ENCODE measurements at regions not wholly inside any gene's neighbourhood (a gene's known extent, or its start where the extent isn't known, plus 50 kb on each side); places are given as distances from the start of the nearest gene placed in this dataset.
A peak's percentile ranks its signal among the peaks of the same experiment; 100 is the strongest.

DNA sequence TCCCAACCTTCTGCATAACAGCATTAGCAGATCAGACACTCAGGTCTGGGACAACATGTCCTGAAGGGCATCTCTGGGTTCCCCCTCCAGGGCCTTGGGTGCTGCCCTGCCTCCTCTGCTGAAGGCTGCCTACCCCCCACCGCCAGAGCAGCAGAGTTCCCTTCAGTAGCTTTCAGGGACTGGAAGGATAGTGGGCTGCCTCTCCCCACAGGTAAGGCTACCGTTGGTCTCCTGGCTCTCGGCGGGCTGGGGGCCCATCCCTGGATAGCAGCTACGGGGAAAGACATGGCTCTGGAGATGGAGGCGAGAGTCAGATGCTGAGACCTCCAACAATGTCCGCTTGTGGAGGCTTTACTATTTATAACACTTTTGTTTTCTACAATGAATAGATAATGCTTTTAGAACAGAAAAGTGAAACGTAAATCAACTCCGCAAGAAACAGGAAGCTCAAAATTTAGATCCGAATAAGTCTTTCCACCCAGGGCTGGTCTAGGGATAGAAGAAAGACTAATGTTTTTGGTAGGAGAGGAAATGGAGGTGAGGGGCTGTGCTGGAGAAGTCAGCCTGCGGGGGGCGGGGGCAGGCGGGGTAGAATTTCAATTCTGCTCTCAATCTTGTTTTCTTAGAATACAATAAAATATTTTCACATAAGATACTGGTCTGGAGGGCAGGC, 58.4 kb downstream of the ARL4C start:
- no peak for TF ChIP-seq SPI1 (IDR thresholded peaks at IDR 0.05; ENCODE audit: low read depth, low read length)
- no peak for TF ChIP-seq POLR2AphosphoS5 (IDR thresholded peaks at IDR 0.05; ENCODE audit: low read depth, low read length)
- no peak for TF ChIP-seq TAF1 (IDR thresholded peaks at IDR 0.05; ENCODE audit: low read depth, low read length)
- TF ChIP-seq POLR2A (IDR thresholded peaks at IDR 0.05; ENCODE audit: low read depth, low read length) = no peak
- TF ChIP-seq POU2F2 (IDR thresholded peaks at IDR 0.05; ENCODE audit: low read depth, low read length) = no peak
- no peak for TF ChIP-seq PAX5 (IDR thresholded peaks at IDR 0.05; ENCODE audit: insufficient read depth, low read length, severe bottlenecking)
- no peak for DNase-seq (ENCODE audit: insufficient read length, low spot score)
- no peak for FAIRE-seq

DNA sequence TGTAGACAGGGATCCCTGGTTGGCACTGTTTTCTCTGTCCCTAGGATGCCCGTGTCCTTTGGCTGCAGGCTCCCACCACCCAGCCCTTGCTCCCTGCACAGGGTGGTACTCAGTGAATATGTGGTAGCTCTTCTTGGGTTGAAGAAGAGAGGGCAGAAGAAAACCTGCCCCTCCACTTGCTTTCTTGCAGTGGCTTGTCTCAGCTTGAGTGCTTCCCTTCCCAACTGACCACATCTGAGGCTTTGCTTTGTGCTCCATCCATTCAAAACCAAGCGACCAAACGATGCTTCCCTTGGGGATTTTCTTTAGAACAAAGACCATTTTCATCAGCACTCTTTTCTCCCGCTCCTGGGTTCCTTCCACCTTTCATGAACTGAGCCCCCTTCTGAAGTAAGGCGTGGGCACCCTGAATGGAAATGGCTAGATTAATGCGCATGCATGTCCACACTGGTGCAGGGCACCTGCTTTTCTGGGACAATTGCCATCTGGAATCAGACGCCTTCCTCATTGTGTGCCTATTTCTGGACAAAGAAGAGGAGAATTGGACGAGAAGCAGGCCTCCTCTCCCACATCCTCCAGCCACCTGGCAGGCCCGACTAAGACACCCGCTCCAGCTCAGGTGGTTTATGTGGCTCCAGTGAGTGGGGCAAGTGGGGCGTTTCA, 59.1 kb downstream of the ARL4C start:
- TF ChIP-seq POLR2AphosphoS5 (IDR thresholded peaks at IDR 0.05; ENCODE audit: low read depth, low read length) = no peak
- no peak for TF ChIP-seq POU2F2 (IDR thresholded peaks at IDR 0.05; ENCODE audit: low read depth, low read length)
- TF ChIP-seq POLR2A (IDR thresholded peaks at IDR 0.05; ENCODE audit: low read depth, low read length) = no peak
- no peak for TF ChIP-seq SPI1 (IDR thresholded peaks at IDR 0.05; ENCODE audit: low read depth, low read length)
- no peak for TF ChIP-seq PAX5 (IDR thresholded peaks at IDR 0.05; ENCODE audit: insufficient read depth, low read length, severe bottlenecking)
- TF ChIP-seq TAF1 (IDR thresholded peaks at IDR 0.05; ENCODE audit: low read depth, low read length) = no peak
- FAIRE-seq (no peak), DNase-seq (ENCODE audit: insufficient read length, low spot score) (no peak)

- no peak for TF ChIP-seq POU2F2 (IDR thresholded peaks at IDR 0.05; ENCODE audit: low read depth, low read length)
- no peak for TF ChIP-seq SPI1 (IDR thresholded peaks at IDR 0.05; ENCODE audit: low read depth, low read length)
- no peak for TF ChIP-seq POLR2A (IDR thresholded peaks at IDR 0.05; ENCODE audit: low read depth, low read length)
- no peak for TF ChIP-seq PAX5 (IDR thresholded peaks at IDR 0.05; ENCODE audit: insufficient read depth, low read length, severe bottlenecking)
- TF ChIP-seq TAF1 (IDR thresholded peaks at IDR 0.05; ENCODE audit: low read depth, low read length) = no peak
- no peak for TF ChIP-seq POLR2AphosphoS5 (IDR thresholded peaks at IDR 0.05; ENCODE audit: low read depth, low read length)
- DNase-seq (ENCODE audit: insufficient read length, low spot score) (no peak), FAIRE-seq (no peak)
Measured at GRCh38 chr2:234436482-234436837, 60.4 kb downstream of the ARL4C start.

DNA sequence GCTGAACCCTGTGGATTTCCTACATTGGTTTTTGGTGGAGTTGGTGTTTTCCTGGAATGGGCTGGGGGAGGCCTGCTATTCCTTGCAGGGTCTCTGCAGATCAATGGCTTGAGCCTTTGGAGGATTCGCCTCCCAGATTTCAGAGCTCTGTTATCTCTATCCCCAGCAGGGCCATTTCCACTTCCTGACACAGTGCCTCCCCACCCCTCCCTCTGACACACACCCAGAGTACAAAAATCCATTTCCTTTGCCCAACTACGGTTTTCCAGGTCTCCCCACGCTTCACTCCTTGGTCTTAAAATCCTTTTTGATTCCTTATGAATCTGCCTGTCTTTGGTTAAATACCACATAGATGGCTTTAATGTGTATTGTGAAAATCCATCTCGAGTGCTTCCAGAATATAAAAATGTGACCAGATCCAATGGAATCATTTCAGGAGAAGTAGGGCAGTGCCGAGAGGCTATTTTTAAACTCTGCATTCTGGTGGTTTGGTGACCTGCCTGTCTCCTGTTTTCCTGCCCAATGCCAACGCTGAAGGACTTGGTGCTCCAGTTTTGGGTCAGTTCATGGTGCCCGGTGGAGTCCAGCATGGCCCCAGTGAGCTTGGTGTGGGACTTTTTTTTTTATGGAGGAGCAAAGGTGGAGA, 60.9 kb downstream of the ARL4C start:
- FAIRE-seq (no peak), DNase-seq (ENCODE audit: insufficient read length, low spot score) (no peak)
- TF ChIP-seq POU2F2 (IDR thresholded peaks at IDR 0.05; ENCODE audit: low read depth, low read length) (no peak), POLR2A (IDR thresholded peaks at IDR 0.05; ENCODE audit: low read depth, low read length) (no peak), SPI1 (IDR thresholded peaks at IDR 0.05; ENCODE audit: low read depth, low read length) (no peak), PAX5 (IDR thresholded peaks at IDR 0.05; ENCODE audit: insufficient read depth, low read length, severe bottlenecking) (no peak), TAF1 (IDR thresholded peaks at IDR 0.05; ENCODE audit: low read depth, low read length) (no peak), POLR2AphosphoS5 (IDR thresholded peaks at IDR 0.05; ENCODE audit: low read depth, low read length) (no peak)

DNA sequence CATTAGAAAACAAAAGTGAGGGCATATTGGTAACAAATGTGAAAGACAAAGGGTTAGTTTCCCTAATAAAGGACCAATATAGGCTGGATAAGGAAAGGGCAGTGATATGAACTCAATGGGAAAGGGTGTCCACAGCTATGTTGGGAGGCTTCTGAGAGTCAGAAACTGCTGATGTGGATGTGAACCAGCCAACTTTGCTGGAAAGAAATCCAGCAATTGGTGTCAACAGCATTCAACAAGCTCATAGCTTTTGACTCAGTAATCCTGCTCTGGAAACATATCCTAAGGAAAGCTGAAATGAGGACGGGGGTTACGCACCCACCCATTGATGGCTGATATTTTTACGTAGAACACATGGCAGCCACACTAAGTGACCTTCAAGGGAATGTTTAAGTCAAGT, 63.7 kb downstream of the ARL4C start:
- no peak for DNase-seq (ENCODE audit: insufficient read length, low spot score)
- TF ChIP-seq POLR2AphosphoS5 (IDR thresholded peaks at IDR 0.05; ENCODE audit: low read depth, low read length) = no peak
- no peak for TF ChIP-seq PAX5 (IDR thresholded peaks at IDR 0.05; ENCODE audit: insufficient read depth, low read length, severe bottlenecking)
- no peak for TF ChIP-seq TAF1 (IDR thresholded peaks at IDR 0.05; ENCODE audit: low read depth, low read length)
- no peak for TF ChIP-seq POU2F2 (IDR thresholded peaks at IDR 0.05; ENCODE audit: low read depth, low read length)
- no peak for TF ChIP-seq SPI1 (IDR thresholded peaks at IDR 0.05; ENCODE audit: low read depth, low read length)
- TF ChIP-seq POLR2A (IDR thresholded peaks at IDR 0.05; ENCODE audit: low read depth, low read length) = no peak
- FAIRE-seq = no peak

- FAIRE-seq = no peak
- no peak for DNase-seq (ENCODE audit: insufficient read length, low spot score)
- TF ChIP-seq POLR2AphosphoS5 (IDR thresholded peaks at IDR 0.05; ENCODE audit: low read depth, low read length) (no peak), TAF1 (IDR thresholded peaks at IDR 0.05; ENCODE audit: low read depth, low read length) (no peak), PAX5 (IDR thresholded peaks at IDR 0.05; ENCODE audit: insufficient read depth, low read length, severe bottlenecking) (no peak), SPI1 (IDR thresholded peaks at IDR 0.05; ENCODE audit: low read depth, low read length) (no peak), POU2F2 (IDR thresholded peaks at IDR 0.05; ENCODE audit: low read depth, low read length) (no peak), POLR2A (IDR thresholded peaks at IDR 0.05; ENCODE audit: low read depth, low read length) (no peak)
Measured at GRCh38 chr2:234430871-234431270, 66.0 kb downstream of the ARL4C start.

DNA sequence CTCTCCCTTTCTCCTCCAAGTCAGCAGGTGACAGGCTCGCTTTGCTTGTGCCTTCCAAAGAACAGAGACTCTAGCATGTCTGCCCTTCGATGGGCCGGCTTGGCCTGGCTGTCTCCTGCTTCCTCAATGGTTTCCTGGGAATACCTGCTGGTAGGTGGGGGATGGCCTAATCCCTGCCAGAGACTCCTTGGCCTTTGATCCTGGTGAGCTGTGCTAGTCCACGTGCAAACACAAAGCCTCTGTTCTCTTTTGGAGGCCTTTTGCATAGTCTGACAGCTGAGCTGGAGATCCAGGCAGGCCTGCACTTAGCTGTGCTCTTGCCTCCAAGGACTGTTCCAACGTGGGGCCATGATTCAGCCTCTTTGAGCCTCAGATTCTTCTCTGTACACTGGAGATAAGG, 67.6 kb downstream of the ARL4C start:
- TF ChIP-seq SPI1 (IDR thresholded peaks at IDR 0.05; ENCODE audit: low read depth, low read length) (no peak), PAX5 (IDR thresholded peaks at IDR 0.05; ENCODE audit: insufficient read depth, low read length, severe bottlenecking) (no peak), POLR2AphosphoS5 (IDR thresholded peaks at IDR 0.05; ENCODE audit: low read depth, low read length) (no peak), POLR2A (IDR thresholded peaks at IDR 0.05; ENCODE audit: low read depth, low read length) (no peak), TAF1 (IDR thresholded peaks at IDR 0.05; ENCODE audit: low read depth, low read length) (no peak), POU2F2 (IDR thresholded peaks at IDR 0.05; ENCODE audit: low read depth, low read length) (no peak)
- DNase-seq (ENCODE audit: insufficient read length, low spot score) (no peak), FAIRE-seq (no peak)

GRCh38 chr2:234427081-234428061, 69.5 kb downstream of the ARL4C start:
- DNase-seq (ENCODE audit: insufficient read length, low spot score) (no peak), FAIRE-seq (peak; percentile 68)
- TF ChIP-seq SPI1 (IDR thresholded peaks at IDR 0.05; ENCODE audit: low read depth, low read length) (peak; percentile 43; the same call in 1 of the 2 replicates), TAF1 (IDR thresholded peaks at IDR 0.05; ENCODE audit: low read depth, low read length) (no peak)
